GM18867 (cell line): ENCODE measurements at regions not wholly inside any gene's neighbourhood (a gene's known extent, or its start where the extent isn't known, plus 50 kb on each side); places are given as distances from the start of the nearest gene placed in this dataset.
A peak's percentile ranks its signal among the peaks of the same experiment; 100 is the strongest.

Experiments used
- ATAC-seq: cut with Tn5 transposase; IDR thresholded peaks from one replicate; pipeline ENCODE4 v1.9.1; 2021; ENCODE audit warnings: mild to moderate bottlenecking, moderate library complexity; ENCODE audit not compliant: unreplicated experiment

DNA sequence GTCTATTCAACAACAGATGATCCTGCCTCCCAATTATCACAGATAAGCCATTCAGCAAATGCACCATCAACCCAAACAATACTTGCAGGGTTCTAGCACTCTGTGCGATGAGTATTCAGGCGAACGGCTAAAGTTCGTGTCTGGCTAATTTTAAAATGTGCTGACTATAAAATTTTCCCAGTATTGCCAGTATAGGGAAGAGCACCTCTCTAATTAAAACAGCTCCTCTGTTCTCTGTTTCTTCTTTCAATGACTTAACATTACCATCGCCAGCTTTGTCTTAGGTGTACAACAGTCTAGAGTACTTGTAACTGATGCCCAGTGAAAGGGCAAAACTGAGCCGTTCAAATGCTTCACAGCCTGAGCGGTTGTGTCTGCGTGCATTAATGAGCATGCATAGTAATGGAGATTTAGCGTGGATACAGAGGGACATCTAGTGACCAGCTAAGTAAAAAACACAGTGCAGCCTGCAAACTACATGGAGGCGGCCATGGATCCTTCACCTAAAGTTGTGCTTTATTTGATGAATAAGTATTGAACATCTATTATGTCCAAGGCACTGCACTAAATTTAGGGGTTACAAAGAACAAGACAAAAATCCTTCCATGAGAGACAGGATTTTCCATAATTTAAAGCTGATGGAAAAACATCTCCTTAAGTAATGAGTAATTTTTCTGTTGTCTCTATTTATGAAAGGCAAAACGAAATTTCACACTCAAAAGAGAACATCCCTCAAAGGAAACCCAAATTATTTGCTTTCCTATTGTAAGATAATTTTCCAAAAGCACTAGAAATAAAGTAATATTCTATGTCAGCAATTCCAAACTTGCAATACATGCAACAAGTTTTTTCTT lies 120.0 kb downstream of the SETD4 start:
- peak; percentile 62 for ATAC-seq

DNA sequence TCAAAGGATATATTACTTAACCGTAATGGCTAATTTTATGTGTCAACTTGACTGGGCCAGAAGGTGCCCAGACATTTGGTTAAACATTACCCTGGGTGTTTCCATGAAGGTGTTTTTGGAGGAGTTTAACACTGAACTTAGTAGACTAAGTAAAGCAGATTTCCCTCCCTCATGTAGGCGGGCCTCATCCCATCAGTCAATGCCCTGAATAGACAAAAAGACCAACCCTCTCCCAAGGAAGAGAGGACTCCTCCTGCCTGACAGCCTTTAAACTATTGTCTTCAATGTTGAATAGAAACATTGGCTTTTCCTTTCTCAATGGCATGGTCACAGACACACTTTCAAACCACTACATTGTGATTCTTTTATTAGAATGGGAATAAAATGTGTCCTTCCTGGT lies 121.9 kb downstream of the SETD4 start:
- ATAC-seq, result no peak

DNA sequence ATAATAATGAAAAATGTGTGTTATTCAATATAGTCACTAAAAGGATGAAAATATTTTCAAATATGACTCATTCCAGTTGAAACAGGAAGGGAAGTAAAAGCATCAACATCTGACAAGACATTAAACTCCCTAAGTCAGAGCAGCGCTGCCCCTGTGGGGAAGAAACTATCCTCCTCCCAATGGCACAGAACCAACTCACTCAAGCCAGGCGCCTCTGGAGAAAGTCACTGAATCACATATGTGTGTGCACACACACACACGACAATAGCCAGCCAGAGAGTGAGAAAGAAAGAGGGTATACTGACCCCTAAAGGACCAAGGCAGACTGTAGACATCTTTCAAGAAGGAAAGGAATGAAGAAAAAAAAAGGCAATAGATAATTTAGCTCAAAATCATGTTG lies 126.9 kb downstream of the SETD4 start:
- no peak for ATAC-seq

DNA sequence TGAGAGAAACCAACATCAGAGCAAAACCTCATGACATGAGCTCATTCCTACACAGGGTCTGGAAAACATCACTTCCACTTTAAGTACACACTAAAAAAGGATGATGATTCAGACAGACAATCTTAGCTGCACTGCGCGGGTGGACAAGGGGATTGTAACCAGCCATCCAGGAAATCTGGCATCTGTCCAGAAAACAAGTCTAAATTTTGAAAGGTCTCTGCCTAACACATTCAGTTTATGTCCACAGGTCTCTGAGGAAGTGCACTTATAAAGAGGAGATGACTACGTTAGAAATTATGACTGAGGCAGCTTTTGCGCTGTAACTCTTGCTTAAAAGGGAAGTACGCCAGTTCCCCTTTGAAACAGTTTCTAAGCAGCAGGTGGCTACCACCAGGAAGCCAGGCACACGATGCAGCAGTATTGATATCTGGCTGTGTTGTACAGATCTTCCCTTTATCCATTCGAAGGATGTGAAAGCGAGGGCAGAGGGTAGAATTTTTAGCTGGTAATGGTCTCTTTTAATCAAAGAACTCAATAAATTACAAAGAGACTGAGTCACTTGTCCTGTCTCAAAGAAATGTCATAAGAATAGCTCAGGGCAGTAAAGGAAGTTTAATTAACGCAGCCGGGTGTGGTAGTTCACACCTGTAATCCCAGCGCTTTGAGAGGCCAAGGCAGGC lies 128.0 kb downstream of the SETD4 start:
- peak; percentile 93 for ATAC-seq

DNA sequence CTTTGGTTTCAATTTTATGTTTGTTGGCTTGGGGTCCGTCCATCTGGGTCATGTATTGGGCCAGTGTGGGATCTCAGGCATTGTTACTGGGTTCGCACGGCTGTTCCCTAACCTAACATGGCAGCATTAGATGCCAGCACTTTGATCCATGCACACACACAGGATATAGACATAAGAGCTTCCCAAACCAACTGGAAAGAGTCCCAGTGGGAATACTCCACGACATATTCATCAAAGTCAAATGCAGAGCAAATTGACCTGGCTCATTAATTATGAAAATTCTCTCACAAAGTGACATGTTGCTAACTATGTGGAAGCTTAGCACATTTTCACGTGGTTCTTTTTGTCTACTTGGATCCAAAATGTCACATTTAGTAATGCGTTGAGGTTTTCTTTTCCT lies 130.4 kb downstream of the SETD4 start:
- ATAC-seq, result no peak

DNA sequence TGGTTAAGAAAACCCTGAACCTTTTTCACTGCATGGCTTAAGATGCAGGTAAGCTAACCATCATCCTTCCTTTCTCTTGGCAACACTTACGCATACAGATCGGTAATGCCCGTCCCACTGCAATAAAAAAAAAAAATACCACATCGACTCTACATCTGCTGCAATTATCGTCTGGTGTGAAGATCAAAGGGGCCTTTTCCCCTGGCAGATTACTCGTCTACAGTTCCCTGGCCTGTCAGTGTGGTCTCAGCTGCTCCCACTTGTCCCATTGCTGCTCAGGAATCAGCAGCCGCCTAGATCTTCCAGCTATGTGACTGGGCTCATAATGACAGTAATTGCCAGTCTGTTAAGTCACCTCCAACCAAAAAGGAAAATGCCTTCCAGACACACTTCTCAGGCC lies 133.1 kb downstream of the SETD4 start:
- no peak for ATAC-seq

GRCh38 chr21:35926003-35926740 lies 134.2 kb downstream of the SETD4 start:
- ATAC-seq, result no peak

DNA sequence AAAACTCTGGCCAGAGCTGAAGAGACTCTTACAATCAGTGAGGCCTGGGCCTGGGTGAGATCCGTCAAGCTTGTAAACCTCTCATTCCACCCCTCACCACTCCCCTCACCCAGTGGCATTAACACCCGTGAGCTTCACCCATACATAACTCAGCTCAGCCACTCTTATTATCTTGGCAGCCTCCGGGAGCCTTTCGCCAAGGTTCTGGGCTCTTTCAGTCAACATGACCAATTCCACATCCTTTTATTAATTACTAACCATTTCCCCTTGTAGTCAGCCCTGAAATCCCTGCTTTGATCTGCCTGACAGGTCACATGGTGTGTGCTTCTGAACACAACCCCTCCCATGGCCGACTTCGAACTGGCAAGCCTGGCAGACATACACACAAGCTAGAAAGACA lies 134.8 kb downstream of the SETD4 start:
- ATAC-seq, result no peak

DNA sequence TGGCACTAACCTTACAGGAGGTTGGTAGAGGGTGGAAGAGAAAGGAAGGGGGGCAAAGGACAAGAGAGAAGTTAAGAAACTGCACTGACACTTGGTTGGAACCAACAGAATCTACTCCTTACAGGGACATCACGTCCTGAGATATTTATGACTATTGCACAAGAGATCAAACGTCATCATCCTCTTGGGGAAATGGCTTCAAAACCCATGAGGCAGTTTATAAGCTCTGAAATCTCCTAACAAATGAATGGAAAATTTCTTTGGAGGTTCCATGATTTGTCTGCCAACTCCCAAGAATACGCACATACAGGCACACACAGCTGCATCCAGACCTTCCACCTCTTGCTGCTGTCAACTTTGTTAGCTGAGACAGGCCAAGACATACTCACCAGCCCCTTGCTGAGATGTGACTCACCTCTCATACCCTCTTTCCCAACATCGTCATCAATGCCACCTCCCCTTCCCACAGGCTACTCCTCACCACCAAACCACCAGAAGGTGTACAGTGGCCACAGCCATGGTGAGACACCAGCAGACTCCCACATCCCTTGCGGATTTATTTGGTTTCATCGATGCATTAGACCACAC lies 135.5 kb downstream of the SETD4 start:
- ATAC-seq, result no peak

- ATAC-seq, result no peak
Observed at GRCh38 chr21:35923971-35924370, 136.4 kb downstream of the SETD4 start.

DNA sequence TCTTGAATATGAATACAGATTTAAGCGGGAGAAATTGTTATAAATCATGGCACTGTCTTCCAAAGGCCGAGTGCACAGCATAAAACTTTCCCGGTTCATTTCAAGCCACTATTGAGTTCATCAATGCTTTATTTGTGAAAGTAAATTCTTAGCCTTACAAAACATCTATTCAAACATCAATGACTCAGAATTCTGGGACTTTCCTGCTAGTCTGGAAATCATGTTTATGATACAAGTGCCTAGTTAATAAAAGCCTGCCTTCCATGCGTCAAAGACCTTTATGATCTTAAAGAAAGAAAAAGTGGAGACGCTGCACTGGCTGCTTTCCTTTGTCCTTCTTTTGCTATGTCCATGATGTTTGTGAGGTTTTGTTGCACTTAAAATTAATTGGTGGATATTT lies 137.7 kb downstream of the SETD4 start:
- no peak for ATAC-seq

- ATAC-seq, result no peak
Observed at GRCh38 chr21:35921471-35921870, 138.9 kb downstream of the SETD4 start.

DNA sequence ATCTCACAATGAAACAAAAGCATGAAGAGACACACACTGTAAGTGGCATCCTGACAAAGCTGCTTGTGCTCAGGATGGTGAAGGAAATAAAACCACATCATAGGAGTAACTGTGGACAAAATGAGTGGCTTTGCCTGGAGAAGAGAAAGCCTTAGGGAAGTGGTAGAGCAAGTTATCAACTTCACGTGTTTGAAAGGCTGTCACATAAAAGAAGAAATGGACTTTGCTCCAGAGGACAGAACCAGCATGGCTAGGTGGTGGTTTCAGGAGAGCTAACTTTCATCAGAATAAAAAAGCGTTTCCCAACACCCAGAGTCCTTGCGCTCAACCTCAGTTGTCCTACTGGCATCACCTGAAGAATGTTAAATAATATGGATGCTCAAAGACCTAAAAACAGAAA lies 139.9 kb downstream of the SETD4 start:
- no peak for ATAC-seq

DNA sequence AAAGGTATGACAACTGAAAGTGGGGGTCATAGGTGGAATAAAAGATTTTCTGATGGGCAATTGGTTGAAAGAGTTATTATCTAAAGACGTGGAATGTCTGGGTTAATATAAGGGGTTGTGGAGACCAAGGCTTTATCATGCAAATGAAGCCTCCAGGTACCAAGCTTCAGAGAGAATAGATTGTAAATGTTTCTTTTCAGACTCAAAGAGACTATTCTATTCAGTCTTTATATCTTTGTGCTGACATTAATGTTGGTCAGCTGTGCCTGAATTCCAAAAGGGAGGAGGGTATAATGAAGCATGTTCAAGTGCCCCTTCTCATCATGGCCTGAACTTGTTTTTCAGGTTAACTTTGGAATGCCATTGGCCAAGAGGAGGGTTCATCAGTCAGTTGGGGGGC lies 145.3 kb downstream of the SETD4 start:
- ATAC-seq, result no peak

DNA sequence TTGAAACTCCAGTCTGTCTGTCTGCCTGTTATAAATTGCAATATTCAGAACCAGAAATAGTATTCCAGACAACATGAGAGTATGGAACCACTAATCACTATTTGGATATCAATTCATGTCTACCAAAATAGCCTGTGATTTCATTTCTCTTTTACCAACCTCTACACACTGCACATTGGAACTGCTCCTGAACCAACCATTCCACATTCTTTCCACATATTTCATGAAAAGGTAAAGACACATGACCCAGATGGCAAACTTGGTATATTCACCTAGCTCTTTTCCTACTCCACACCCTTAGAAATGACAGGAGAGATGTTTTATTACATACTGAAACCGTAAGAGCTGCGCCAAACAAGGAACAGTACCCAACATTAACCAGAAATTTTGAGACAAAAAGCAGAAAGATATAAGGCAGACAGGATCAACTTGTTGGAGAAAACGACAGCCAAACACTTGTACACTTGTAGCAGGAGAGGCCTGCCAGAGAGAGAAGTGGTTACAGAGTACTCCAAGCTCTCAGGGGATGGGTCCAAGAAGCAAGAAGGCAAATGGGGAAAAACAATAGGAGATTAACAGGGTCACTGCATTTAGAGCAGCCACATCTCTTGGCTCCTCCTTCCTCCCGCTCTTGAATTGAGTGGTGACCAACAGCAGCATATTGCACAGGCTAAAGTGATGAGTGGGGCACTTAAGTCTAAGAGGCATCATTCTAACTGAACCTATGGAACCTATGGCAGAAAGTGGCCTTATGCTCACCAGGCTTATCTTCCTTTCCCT lies 148.7 kb downstream of the SETD4 start:
- no peak for ATAC-seq

GRCh38 chr21:35909456-35910223 lies 150.7 kb downstream of the SETD4 start:
- ATAC-seq, result no peak

DNA sequence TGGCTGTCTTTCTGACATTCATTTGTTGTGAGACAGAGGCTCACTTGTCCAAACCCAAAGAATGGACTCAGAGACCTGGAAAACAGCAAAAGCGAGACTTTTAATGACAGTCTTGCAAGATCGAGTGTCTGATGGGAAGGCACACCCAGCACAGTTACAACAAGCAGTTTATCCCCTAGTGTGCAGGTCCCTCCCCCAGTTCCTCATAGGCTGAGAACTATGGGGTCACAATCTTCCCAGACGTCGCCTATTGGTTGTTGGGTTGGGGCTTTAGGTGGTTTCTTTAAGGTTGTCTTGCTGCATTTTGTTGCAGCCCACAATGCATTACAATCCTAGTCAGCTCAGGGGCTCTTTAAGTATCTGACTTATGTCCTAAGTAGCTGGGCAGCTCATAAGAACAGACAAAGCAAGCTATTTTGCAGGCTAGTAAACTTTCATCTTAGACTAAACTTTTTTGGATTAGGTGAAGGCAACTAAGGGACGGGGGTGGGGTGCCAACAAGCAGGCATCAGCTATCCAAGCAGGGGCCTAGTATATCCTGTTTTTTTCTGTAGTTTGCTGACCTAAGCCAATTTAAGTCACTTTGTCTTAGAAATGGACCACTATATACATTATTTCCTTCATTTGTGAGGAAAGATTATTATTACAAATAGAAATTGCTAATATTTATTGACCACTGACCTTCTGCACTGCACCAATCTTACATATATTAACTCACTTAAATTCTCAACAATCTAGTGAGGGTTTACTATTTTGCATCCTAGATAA lies 151.8 kb downstream of the SETD4 start:
- ATAC-seq, result no peak

DNA sequence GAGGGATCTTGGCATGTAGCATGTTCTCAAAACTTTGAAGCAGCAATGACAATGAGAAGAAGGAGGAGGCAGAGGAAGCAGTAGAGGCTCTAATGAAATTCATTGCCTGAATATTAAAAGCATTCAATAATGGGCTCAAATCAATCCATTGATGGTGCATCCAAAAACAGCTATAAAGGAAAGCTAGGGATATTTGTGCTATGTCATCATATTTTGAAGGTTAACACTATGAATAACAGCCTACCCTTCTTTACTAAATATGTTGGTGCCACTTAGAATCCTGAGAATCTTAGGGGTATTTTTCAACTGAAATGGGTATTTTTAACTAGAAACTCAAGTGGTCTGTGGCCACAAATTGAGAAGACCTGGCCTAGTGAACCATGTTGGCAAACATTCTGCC lies 153.7 kb downstream of the SETD4 start:
- no peak for ATAC-seq

GRCh38 chr21:35905963-35906345 lies 154.4 kb downstream of the SETD4 start:
- ATAC-seq, result no peak
